IPS DF 19.7 (cell line): ENCODE measurements at regions not wholly inside any gene's neighbourhood (a gene's known extent, or its start where the extent isn't known, plus 50 kb on each side); places are given as distances from the start of the nearest gene placed in this dataset.
"Not testable (repeated sequence)": the region's sequence is repeated elsewhere in the genome, so short reads cannot be mapped to it uniquely, and the experiment has no call there.

Experiments used
- DNase-seq: peaks from one replicate; pipeline ENCODE4 v3.0.0-alpha.2; 2013; ENCODE audit warnings: low read depth, low spot score

DNA sequence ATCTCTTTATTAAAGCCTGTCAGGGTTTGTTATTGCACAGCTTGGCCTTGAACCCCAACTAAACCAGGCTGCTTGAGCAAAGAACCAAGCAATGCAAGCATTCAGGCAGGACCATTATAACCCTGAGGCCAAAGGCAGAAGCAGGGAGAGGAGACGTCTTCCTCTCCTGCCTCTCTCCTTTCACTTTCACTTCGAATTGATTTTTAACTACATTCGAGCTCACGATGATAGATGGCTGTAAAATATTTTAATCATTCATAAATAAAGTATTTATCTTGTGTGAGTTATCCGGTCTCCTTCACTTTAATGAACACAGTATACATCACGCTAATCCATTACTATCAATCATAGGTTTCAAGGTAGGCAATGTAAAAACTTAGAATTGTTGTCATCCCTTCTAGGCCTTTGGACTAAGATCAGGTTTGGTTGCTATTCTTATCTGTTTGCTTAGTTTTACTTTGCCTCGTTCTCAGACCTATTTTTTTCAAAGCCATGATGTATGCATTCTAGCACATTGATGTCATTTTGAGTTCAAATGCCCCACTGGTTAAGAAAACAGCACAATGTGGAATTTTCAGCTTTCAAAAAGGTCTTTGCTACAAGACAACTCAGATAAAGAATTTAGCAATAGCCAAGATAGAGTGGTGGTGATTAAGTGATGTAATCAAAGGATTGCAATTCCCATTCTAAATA, 480.2 kb upstream of the RUNX1 start:
- no peak for DNase-seq

DNA sequence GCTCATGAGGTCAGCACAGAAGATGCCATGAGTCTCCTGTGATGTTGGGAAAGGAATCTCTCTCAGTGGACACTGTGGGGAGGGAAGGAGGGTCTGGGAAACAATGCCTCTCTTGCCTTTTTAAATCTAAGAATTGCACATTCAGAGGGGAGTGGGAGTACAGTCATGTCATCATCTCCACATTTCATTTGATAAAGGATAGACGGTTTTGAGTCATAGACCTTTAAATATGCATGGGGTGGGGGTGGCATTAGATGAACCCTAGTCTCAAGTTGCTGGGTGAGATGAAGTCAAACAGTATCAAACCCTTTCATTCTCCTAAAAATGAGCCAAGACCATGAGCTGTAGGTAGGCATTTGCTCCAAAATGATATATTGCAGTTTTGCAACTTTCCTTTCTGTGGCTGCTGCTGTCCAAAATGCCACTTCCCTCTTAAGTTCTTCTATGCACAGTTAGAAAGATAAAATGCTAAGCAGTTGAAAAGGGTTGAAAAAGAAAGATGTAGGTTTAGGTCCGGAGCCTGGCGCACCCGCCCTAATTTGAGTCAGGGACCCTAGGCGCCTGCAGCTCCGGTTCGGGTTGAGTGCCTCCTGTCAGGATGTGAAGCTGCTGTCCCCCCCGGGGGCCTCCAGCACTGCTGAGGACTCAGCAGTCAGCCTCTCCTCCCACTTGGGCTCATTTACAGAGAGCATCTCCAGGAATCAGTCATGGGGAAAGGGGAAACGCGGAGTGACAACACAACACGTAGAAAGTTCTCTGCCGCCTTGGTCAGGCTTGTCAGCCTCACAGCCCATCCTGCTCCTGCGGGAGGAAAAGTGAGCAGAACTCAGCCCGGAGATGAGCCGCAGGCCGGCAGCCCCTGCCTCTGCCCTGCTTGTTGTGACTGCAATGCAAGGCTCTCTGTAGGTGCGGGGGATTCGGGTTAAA, 479.3 kb upstream of the RUNX1 start:
- no peak for DNase-seq

DNA sequence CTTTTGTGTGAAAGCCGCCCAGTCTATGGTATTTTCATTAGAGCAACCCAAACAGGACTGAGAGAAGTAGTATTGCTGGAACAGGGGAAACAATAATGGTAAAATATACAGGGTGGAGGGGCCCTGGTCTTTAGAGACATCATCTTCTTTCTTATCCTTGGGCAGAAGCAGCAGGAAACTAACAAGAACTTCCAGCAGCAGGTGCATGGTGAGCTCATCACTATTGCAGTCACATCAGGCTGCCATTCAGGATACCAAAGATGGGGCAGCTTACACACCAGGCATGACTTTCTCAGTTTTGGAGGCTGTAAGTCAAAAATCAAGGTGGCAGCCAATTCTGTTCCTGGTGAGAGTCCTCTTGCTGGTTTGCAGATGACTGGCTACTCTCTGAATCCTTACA, 478.3 kb upstream of the RUNX1 start:
- no peak for DNase-seq

DNA sequence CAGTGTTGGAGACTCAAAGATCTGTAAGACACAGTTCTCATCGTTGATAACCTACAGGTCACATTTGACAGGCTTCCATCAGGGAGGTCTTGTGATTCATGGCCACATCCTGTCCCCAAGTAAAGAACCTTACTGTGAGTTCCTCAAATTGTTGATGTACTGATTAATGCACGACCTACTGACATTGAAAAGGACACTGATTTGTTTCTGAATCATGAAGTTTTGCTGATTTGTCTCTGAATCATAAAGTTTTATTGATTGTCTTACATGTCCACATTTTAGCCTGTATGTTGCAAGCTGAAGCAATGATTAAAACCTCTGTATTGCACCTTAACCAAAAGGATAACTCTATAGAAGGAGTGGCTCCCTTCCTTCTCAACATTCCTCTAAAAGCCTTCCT, 476.3 kb upstream of the RUNX1 start:
- DNase-seq, result no peak

DNA sequence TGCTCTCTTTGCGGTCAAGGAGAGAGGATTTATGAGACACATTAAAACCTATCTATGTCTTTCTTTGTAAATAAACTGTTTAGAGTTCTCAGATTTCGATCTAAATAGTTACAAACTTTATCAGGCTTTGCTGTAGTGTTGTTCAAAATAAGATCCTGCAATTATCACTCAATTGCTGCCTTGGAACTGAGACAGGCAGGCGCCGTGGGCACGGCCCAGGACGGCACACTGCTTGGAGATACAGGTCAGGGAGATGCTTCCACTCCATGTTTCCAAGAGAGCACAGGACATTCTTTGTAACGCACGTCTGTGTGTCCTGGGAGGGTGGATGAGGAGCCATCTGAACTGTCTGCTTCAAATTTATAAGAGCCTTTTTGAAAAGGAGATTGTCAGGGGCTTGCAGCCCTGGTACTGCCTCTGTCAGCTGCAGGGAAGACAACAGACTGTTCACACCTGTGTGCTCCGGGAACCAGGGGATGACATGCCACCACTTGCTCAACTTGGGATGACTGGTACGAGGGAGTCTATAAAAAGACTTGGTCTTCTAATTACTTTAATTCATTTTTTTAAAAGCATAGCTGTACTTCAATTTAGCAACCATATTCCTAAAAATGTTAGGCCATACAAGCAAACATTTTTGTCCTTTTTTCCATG, 472.9 kb upstream of the RUNX1 start:
- no peak for DNase-seq

DNA sequence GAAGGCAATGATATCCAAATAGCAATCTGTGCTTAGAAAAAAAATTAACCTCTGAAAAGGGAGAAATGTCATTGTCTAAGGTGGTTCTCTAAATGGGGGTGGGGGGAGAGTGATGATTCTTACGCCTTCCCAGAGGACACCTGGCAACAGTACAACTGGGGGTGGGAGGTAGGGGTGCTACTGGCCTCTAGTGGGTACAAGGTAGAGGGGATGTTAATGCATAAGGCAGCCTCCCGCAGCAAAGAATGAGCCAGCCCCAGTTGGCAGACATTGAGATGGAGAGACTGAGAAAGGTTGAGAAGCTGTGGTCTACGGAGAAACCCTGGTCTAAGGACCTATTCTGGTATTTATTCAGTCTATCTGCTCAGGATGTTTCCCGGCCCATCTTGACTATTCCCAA, 472.2 kb upstream of the RUNX1 start:
- no peak for DNase-seq

DNA sequence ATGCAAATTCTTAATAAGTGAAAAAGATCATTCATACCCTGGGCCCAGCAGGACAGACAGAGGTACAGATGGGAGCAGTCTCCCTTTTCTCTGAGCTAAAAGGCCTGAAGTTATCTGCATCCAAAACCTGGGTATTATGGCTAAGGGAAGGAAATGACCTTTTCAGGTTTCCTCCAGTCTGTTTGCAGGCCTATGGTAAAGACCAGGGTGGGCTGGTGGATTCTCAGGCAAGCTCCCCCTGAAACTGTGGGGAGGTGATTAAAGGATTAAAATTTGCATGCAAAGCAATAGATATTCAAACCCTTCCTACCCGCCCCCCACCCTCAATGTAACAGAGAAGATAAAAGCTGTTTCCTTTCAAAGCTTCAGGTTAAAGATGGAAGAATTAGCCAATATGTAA, 471.8 kb upstream of the RUNX1 start:
- DNase-seq, result no peak

DNA sequence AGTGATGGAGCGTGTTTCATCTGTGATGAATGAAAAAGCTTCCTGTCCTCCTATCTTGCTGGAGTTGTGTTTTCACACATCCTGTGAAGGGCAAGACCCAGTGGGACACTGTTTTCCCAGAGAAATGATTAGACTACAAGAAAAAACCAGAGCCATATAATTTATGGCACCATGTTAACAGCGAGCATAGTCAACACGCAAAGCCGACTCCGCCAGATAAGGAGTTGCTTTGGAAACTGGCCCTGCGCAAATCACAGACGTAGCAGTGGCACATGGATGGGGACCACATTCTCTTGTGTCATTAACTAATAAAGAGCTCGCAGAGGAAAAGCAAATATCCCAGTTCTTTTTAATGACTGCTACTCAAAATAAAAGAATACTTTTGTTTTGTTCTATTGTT, 471.2 kb upstream of the RUNX1 start:
- DNase-seq, result no peak

DNA sequence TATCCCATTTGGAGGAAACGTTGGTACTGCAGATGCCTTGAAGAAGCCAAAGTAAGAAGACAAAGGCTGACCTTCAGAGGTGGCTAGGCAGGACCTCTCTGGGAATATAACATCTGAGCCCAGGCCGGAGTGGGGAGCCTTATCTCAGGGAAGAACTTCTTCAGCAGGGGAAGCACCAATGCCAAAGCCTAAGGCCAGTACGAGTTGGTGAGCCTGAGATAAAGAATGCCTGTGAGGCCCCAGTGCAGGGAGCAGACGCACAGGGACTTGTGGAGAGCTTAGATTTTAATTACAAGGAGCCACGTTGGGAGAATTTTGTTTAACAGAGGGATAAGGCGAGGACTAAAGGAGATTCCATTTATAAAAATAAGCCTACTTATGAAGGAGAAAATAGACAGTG, 468.8 kb upstream of the RUNX1 start:
- DNase-seq, result no peak

DNA sequence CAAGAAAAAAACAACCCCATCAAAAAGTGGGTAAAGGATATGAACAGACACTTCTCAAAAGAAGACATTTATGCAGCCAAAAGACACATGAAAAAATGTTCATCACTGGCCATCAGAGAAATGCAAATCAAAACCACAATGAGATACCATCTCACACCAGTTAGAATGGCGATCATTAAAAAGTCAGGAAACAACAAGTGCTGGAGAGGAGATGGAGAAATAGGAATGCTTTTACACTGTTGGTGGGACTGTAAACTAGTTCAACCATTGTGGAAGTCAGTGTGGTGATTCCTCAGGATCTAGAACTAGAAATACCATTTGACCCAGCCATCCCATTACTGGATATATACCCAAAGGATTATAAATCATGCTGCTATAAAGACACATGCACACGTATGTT, 467.2 kb upstream of the RUNX1 start:
- not testable (repeated sequence) for DNase-seq

DNA sequence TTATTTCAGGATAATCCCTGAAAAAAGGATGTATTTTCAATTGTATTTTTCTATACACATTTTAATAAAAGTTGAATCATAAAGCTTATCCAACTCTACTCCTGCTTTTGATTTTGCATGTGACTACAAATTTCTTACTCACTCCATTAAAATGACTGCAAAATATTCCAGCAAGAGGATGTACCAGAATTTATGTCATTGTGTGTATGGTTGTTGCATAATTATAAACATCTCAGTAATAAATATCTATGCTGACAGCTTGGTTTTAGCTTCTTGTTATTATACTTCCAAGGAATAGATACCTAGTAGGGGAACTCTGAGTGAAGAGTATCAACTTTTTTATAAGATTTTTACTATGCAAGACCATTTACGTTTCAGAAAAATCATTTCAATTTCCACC, 463.2 kb upstream of the RUNX1 start:
- DNase-seq, result no peak

DNA sequence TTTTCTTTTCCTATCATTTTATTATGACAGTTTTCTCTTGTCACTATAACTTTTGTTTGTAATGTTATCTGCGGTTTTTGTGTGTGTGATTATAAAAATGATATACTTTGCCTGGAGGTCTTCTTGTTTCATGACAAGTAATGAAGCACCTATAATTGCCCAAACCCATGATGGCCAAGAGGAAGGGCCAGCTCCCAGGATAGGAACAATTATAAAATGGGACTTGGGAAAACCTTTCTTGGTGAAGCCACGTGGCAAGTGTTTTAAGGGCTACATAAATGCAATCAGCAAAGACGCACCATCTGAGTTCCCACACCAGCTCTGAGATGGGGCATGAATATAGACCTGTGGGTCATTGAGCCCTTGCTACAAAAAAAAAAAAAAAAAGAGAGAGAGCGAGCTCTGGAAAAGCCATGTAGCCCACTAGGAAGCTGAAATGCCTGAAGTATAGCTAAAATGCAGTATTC, 462.6 kb upstream of the RUNX1 start:
- no peak for DNase-seq

DNA sequence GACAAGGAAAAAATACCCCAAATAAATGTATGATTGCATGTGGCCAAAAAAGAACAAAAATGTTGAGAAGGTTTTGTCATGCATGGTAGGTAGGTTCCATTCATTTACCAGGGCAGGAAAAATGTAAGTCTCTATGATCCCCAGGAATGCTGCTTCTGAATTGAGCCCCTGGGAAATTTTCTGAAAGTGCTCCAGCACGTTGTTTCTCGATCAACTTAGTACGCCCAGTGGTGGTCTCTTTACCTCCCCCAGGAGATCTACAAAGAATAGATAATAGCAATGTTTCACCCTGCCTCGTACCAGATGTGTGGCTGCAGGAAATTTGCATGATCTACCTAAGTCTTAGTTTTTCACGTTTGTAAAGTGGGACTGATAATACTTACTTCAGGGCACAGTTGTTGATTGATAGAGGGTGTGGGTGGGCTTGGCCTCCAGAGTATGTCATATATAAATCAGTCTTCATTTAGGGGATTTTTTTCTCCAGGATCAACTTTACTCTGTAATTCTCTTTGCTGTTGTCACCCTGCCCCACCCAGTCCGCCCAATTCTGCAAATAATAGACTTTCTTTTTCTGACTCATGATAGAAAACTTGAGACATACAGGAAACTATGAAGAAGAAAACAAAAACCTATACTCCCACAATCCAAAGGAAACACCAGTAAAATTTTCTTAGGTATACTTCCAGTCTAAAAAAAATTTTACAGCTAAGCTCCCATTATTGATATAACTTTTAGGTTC, 462.0 kb upstream of the RUNX1 start:
- DNase-seq, result no peak

DNA sequence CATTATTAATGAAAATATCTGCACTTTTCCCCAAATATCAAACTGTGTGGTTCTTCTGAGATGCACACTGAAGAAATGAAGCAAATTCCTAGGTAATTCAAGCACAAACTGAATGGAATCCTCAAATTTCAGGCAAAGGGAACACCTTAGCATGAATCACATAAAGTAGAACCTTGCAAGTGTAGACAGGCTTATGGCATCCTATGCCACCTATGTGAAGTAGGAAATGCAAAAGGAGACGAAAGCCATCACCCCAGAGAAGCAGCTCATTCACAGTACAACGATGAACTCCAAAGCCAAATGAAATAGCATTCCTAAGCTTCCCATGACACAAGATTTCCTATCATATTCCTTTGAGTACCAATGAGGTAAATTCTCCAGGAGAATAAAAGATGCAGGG, 461.2 kb upstream of the RUNX1 start:
- DNase-seq, result no peak

DNA sequence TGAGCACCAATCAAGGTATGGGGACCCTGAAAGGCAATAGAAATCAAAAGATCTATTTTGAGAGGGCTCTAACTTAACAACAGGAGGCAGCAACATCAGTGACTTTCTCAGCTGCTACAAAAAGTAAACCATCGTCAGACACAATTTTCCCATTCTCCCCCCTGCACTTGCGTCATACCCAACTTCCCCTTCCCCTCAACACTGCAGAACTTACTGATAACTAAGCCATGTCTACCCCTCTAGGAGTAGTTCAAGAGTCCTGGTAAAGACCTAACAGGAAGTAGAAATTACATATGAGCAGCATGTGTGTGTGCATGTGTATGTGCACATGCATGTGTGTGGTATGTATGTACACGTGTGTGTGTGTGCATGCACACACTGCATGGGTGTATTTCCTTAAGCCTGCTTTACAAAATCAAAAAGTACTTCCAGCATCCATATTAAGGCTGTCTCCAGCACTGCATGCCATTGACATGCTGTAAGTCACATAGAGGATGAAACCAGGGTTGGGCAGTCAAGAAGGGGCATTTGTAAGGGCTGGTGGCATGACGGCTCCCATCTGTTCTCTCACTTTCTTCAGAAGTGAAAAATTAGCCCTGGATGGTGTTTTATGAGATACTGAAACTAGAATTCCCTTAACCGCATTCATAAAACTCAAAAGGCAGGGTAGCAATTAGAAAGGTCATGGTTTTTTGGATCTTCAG, 460.1 kb upstream of the RUNX1 start:
- DNase-seq, result no peak

DNA sequence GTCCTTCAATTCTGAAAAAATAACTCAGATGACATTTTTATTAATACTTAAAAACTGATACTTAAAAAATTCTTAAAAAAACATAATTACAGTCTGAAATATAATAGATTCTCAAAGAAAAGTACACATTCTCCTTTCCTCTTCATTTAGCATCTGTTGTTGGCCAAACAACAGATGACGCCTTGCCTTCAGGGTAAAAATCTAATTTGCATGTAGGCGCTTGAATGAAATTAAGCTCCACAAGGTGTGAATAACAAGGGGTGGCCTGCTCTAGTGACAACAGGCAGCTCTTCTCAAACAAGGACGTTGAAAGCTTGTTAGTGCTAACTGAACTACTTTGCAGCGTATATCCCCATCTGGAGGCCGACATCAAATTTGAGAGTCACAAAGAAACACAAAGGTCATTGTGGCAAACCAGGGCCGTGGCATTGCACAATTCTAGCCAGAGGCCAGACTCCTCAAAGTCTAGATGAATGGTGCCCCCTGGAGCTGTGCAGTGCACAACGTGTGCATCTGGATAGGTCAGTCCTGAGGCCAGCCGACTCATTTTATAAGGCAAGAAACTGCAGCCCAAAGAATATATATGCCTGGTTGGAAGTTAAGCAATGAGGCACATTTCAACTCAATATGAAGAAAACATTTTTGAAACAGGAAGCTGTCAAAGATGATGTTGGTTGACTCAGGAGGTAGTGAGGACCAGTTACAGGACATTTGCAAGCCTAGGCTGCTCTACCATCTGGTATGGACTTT, 459.2 kb upstream of the RUNX1 start:
- DNase-seq, result no peak

DNA sequence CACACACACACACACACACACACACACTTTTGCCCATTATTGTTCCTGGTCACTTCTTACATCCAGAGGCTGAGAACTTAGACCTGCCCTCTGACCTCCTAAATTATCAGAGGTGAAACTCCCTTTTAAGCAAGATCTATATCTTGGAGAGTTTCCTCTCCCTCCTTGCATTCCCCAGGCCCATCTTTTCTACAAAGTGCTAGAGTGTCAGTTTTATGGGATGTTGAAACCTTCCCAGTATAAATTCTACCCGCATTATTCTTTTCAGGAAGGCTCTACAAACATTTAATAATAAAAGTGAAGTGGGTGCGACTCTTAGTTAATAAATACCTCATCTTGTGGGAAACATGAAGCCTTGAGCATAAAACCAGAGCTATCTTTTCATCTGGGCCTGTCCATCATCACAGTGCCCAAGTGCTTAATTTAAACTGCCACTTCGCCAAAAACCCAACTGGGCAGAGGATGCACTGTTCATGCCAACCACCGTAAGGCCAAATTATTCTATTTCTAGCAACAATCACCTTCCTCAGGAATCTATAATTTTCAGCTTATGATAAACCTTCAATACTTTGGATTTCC, 458.2 kb upstream of the RUNX1 start:
- no peak for DNase-seq

DNA sequence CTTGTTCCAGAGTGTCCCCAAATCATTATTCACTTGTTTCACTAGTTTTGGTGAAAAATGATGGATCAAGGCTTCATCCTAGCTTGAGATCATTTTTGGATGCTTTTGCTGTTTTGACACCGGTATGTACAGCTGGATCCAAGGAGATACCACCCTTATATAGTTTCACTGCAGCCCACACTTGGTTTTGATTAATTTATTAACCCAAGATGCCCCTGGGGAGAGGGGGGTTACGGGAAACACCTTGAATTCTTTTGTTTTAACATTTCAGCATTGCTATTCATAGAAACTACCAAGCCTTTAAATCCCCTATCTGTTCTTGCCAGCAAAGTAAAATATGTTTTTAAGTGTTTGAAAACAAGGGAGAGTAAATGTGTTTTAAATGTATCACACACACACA, 457.7 kb upstream of the RUNX1 start:
- no peak for DNase-seq

DNA sequence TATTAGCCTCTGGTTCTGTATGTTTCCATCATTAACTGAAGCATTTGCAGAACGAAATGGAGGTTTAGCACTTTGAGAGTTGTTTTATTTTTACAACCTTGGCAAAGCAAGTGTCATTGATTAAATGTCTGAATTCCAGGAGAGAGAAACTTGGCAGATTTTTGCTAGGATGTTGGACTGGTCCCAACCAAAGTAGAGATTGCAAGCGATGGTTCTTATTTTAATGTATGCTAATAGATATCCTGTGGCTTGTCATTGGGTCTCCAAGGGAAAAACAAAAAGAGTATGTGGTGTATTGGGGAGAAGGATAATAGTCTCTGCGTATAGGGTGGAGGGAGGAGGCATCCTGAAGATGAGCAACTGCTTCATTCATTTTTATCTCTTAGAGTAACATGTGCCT, 457.2 kb upstream of the RUNX1 start:
- DNase-seq, result no peak

DNA sequence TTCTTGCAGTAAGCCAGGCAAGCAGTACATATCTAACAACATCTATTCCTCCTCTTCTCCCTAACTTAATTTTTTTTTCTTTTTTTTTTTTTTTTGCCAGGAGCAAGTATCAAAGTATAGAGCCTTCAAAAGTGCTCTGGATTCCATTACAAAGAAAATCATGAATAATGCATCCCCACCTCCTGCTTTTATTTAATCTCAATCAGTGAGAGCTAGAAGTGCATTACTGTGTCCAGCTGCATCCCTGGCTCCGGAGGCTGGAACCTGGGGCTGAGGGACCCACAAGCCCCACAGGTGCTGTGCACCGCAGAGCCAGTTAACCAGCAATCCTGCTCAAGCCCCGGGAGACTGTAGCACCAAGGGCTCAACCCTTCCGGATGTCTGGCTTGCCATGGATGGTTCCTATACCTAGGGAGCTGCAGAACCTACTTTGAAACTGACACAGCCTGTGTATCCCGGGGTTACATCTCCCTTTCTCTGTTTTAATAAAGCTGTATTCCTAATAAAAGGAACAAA, 455.9 kb upstream of the RUNX1 start:
- no peak for DNase-seq
